ENCODE measurements at regions not wholly inside any gene's neighbourhood (a gene's known extent, or its start where the extent isn't known, plus 50 kb on each side); places are given as distances from the start of the nearest gene placed in this dataset.

DNA sequence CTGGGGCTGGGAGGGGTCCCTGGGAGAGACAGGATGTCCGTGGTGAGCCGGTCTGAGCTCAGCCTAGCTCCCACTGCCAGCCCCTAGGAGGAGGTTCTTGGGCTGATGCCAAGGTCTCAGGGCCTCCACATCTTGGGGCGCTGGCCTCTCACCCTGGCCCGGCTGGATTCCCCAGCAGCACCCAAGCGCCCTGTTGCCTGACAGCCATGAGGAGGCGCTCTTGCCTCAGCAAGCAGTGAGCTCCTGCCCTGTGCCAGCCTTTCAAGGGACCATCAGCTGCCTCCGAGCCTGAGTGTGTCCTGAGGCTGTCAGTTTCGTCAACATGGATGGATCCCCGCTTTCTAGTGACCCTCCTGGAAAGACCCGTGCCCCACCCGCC, 234.9 kb upstream of the CIBAR2 start:
- H3K79me2 ChIP-seq (ENCODE audit: insufficient read depth, low read length), result no peaks in the 10 kb centered on the region

More for the DNA sequence above, 234.9 kb upstream of the CIBAR2 start:
- ChIA-PET CTCF (ENCODE audit: low intra/inter-chr PET ratio, low total read pairs) (interaction anchor here (1.1 kb wide), 1 partner anchor 371 kb away, joined by 3 read pairs; no protein-coding TSS in a partner anchor), POLR2A (no interaction called here)
- Histone ChIP-seq H3K27ac (ENCODE audit: extremely low read length, insufficient read depth, low read length) (no peak overlapping the region), H3K4me3 (replicated peaks in 1 of 3; ENCODE audit: insufficient read depth in 1 of 3, low read depth in 2 of 3, low read length in 3 of 3) (no peak overlapping the region), H3K9me3 (ENCODE audit: low read length) (no peaks in the 10 kb centered on the region), H4K20me1 (ENCODE audit: insufficient read depth, low read length) (peaks cover 5% of the 10 kb centered on the region; the same call in 1 of the 2 replicates), H3K4me1 (ENCODE audit: insufficient read depth, low read length) (no peaks in the 10 kb centered on the region), H2AFZ (ENCODE audit: low read length) (no peak overlapping the region), H3K4me2 (ENCODE audit: low read depth, low read length) (no peak overlapping the region), H3K36me3 (replicated peaks in 1 of 2; ENCODE audit: control insufficient read depth in 1 of 2, insufficient read depth in 2 of 2, low read length in 2 of 2) (no peaks in the 10 kb centered on the region), H3K27me3 (ENCODE audit: control insufficient read depth in 1 of 2, insufficient read depth in 2 of 2, low read length in 2 of 2) (no peaks in the 10 kb centered on the region; a peak in 1 of 5 replicates), H3K9ac (ENCODE audit: insufficient read depth, low read depth, low read length) (no peak overlapping the region)
- intact Hi-C loops (cut with micrococcal nuclease; ENCODE audit: unreplicated experiment), result no loop called here
- peak; percentile 71 for ATAC-seq
- no TSS peak for BruUV-seq (replicated peaks)
- TF ChIP-seq STAG1 (CRISPR knock-in tag; IDR thresholded peaks at IDR 0.05) (peak; percentile 71), ZNF564 (CRISPR knock-in tag; IDR thresholded peaks at IDR 0.05) (no peak), ZNF17 (CRISPR knock-in tag; IDR thresholded peaks at IDR 0.05) (no peak), MAFK (conservative IDR thresholded peaks at IDR 0.05 in 1 of 2, IDR thresholded peaks at IDR 0.05 in 1 of 2; ENCODE audit: low read length in 2 of 2) (no peak), ZNF3 (CRISPR knock-in tag; IDR thresholded peaks at IDR 0.05) (no peak), SATB2 (CRISPR knock-in tag; IDR thresholded peaks at IDR 0.05) (no peak), ZNF768 (CRISPR knock-in tag; IDR thresholded peaks at IDR 0.05) (peak; percentile 19; the same call in 1 of the 2 replicates)
- TF ChIP-seq, protein P1, sequence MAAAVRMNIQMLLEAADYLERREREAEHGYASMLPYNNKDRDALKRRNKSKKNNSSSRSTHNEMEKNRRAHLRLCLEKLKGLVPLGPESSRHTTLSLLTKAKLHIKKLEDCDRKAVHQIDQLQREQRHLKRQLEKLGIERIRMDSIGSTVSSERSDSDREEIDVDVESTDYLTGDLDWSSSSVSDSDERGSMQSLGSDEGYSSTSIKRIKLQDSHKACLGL (CRISPR knock-in tag; IDR thresholded peaks at IDR 0.05), result no peak
- TF ChIP-seq, protein P2, sequence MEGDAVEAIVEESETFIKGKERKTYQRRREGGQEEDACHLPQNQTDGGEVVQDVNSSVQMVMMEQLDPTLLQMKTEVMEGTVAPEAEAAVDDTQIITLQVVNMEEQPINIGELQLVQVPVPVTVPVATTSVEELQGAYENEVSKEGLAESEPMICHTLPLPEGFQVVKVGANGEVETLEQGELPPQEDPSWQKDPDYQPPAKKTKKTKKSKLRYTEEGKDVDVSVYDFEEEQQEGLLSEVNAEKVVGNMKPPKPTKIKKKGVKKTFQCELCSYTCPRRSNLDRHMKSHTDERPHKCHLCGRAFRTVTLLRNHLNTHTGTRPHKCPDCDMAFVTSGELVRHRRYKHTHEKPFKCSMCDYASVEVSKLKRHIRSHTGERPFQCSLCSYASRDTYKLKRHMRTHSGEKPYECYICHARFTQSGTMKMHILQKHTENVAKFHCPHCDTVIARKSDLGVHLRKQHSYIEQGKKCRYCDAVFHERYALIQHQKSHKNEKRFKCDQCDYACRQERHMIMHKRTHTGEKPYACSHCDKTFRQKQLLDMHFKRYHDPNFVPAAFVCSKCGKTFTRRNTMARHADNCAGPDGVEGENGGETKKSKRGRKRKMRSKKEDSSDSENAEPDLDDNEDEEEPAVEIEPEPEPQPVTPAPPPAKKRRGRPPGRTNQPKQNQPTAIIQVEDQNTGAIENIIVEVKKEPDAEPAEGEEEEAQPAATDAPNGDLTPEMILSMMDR (CRISPR knock-in tag; IDR thresholded peaks at IDR 0.05), result peak; percentile 73
- TF ChIP-seq, protein P3, sequence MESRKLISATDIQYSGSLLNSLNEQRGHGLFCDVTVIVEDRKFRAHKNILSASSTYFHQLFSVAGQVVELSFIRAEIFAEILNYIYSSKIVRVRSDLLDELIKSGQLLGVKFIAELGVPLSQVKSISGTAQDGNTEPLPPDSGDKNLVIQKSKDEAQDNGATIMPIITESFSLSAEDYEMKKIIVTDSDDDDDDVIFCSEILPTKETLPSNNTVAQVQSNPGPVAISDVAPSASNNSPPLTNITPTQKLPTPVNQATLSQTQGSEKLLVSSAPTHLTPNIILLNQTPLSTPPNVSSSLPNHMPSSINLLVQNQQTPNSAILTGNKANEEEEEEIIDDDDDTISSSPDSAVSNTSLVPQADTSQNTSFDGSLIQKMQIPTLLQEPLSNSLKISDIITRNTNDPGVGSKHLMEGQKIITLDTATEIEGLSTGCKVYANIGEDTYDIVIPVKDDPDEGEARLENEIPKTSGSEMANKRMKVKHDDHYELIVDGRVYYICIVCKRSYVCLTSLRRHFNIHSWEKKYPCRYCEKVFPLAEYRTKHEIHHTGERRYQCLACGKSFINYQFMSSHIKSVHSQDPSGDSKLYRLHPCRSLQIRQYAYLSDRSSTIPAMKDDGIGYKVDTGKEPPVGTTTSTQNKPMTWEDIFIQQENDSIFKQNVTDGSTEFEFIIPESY (CRISPR knock-in tag; IDR thresholded peaks at IDR 0.05), result peak; percentile 36; the same call in 1 of the 2 replicates
- 100% methylated on average over 2 of the region's 11 CpGs for WGBS (ENCODE audit: low lambda C conversion rate)
- in situ Hi-C loops (cut with HindIII; ENCODE audit: extremely low pct_ligation_motif_present, low pct_unique_long_range_greater_than_20kb), result no loop called here
- peak; percentile 23 for DNase-seq (ENCODE audit: low spot score)
- FAIRE-seq, result no peak
